ENCODE measurements at regions not wholly inside any gene's neighbourhood (a gene's known extent, or its start where the extent isn't known, plus 50 kb on each side); places are given as distances from the start of the nearest gene placed in this dataset.

DNA sequence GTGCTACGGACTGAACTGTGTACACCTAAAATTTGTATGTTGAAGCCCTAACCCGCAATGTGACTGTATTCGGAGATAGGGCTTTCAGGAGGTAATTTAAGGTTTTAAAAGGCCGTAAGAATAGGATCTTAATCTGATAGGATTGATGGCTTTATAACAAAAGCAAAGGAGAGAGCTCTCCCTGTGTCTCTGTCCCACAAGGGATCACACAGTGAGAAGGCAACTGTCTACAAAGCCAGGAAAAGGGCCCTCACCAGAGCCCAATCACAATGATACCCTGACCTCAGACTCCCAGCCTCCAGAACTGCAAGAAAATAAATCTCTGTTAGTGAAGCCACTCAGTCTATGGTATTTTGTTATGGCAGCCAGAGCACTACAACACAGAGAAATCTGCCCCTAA, 208.7 kb upstream of the ZC3H12C start:
- POLR2A ChIA-PET, result no interaction called here

DNA sequence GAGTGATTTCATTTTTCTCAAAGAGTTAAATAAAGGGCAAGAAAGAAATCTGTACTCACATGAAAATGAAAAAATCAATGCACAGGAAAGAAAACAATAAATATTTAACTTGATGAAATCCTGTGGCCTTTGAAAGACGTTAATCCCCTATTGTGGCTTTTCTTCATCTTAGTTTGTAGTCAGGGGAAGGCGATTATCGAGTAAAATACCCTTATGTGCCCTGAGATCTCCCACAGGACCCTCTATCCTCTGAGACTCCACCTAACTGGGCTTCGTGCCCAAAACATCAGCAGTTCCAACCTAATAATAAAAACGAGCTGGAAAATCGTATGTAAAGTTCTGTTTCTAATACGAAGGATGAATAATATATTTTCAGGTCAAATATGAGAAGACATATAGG, 208.2 kb upstream of the ZC3H12C start:
- TF ChIP-seq CTBP1 (IDR thresholded peaks at IDR 0.05; ENCODE audit: borderline replicate concordance) (no peak), SUZ12 (IDR thresholded peaks at IDR 0.05) (no peak), PKNOX1 (IDR thresholded peaks at IDR 0.05) (no peak), ARNT (IDR thresholded peaks at IDR 0.05) (no peak), BHLHE40 (IDR thresholded peaks at IDR 0.05; ENCODE audit: borderline replicate concordance) (no peak), HDGF (IDR thresholded peaks at IDR 0.05; ENCODE audit: borderline replicate concordance) (no peak), ELF4 (IDR thresholded peaks at IDR 0.05) (no peak), NFRKB (IDR thresholded peaks at IDR 0.05) (no peak), TARDBP (IDR thresholded peaks at IDR 0.05) (no peak), ZNF384 (IDR thresholded peaks at IDR 0.05) (no peak), L3MBTL2 (conservative IDR thresholded peaks at IDR 0.05) (no peak), FOXK2 (IDR thresholded peaks at IDR 0.05) (no peak), SP1 (IDR thresholded peaks at IDR 0.05) (no peak), FOXM1 (IDR thresholded peaks at IDR 0.05; ENCODE audit: borderline replicate concordance) (no peak), LEF1 (IDR thresholded peaks at IDR 0.05; ENCODE audit: borderline replicate concordance) (no peak), FOXA1 (IDR thresholded peaks at IDR 0.05) (no peak)
- POLR2A ChIA-PET, result no interaction called here
- no peak for DNase-seq (ENCODE audit: extremely low spot score)
- CTCF ChIA-PET, result no interaction called here

More for the DNA sequence above, 208.7 kb upstream of the ZC3H12C start:
- CTCF ChIA-PET, result no interaction called here
- no peak for DNase-seq (ENCODE audit: extremely low spot score)
- TF ChIP-seq CTBP1 (IDR thresholded peaks at IDR 0.05; ENCODE audit: borderline replicate concordance) (no peak), L3MBTL2 (conservative IDR thresholded peaks at IDR 0.05) (no peak), ELF4 (IDR thresholded peaks at IDR 0.05) (no peak), LEF1 (IDR thresholded peaks at IDR 0.05; ENCODE audit: borderline replicate concordance) (no peak)

DNA sequence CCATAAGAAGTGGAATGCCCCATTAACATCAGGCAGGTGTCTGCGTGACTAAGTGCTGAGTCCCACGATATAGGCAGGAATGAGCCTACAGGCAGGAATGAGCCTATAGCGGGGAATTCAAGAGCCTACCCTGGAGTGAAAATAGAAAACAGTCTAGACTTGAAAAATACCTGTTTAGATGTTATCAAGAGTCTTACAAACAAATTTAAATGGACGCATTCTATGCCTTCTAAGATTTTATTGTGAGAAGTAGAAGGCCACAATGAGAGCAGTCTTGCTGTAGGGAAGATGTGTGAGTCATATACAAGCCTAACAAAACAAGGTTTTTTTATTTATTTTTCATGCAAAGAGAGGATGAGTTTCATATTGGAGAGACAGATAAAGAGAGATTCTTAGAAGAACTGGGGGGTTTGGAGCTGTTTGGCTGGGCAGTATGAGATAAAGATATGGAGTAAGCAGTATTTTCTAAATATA, 200.8 kb upstream of the ZC3H12C start:
- TF ChIP-seq L3MBTL2 (conservative IDR thresholded peaks at IDR 0.05), result no peak
- CTCF ChIA-PET, result no interaction called here
- POLR2A ChIA-PET, result no interaction called here
- DNase-seq (ENCODE audit: extremely low spot score), result no peak

DNA sequence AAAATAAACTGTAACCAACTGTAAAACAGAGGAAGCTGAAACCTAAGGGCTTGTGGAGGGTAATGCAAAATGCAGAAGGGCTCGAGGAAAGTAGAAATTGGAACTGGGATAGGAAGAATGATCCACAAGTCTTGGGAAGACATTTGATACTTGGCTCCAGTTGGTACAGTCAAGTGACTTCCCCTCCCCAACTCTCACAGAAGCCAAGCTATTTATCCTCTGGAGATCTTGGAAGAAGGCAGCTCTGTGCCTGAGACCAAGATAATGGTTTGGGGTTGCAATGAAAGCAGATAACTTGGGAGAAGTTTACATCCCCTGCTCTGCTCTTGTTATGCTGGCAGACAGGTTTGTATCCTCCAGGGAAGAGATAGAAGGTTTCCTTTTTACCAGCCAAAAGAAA, 198.9 kb upstream of the ZC3H12C start:
- no peak for DNase-seq (ENCODE audit: extremely low spot score)
- CTCF ChIA-PET, result no interaction called here
- POLR2A ChIA-PET, result no interaction called here
- TF ChIP-seq FOXM1 (IDR thresholded peaks at IDR 0.05; ENCODE audit: borderline replicate concordance) (no peak), CTBP1 (IDR thresholded peaks at IDR 0.05; ENCODE audit: borderline replicate concordance) (no peak), LEF1 (IDR thresholded peaks at IDR 0.05; ENCODE audit: borderline replicate concordance) (no peak), HDGF (IDR thresholded peaks at IDR 0.05; ENCODE audit: borderline replicate concordance) (no peak), SUZ12 (IDR thresholded peaks at IDR 0.05) (no peak), BHLHE40 (IDR thresholded peaks at IDR 0.05; ENCODE audit: borderline replicate concordance) (no peak)

DNA sequence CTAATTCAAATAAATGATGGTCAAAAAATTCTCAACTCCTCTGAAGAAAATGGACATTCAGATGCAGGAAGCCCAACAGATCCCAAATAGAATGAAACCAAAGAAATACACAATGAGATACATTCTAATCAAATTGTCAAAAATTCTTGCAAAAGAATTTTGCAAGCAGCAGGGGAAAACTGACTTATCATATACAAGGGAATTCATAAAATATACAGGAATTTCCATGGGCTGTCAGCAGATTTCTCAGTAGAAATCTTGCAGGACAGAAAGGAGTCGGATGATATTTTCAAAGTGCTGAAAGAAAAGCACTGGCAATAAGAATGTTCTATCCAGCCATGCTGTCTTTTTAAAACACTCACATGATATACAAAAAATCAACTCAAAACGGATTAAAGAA, 194.6 kb upstream of the ZC3H12C start:
- CTCF ChIA-PET, result no interaction called here
- no peak for DNase-seq (ENCODE audit: extremely low spot score)
- POLR2A ChIA-PET, result no interaction called here
- no peak for TF ChIP-seq CTBP1 (IDR thresholded peaks at IDR 0.05; ENCODE audit: borderline replicate concordance)
- no peak for TF ChIP-seq FOXA1 (IDR thresholded peaks at IDR 0.05)
- no peak for TF ChIP-seq ZNF384 (IDR thresholded peaks at IDR 0.05)
- TF ChIP-seq PKNOX1 (IDR thresholded peaks at IDR 0.05), result no peak
- TF ChIP-seq SP1 (IDR thresholded peaks at IDR 0.05), result no peak
- TF ChIP-seq LEF1 (IDR thresholded peaks at IDR 0.05; ENCODE audit: borderline replicate concordance), result no peak
- no peak for TF ChIP-seq ELF4 (IDR thresholded peaks at IDR 0.05)
- TF ChIP-seq BHLHE40 (IDR thresholded peaks at IDR 0.05; ENCODE audit: borderline replicate concordance), result no peak
- no peak for TF ChIP-seq TARDBP (IDR thresholded peaks at IDR 0.05)
- TF ChIP-seq L3MBTL2 (conservative IDR thresholded peaks at IDR 0.05), result no peak
- no peak for TF ChIP-seq FOXK2 (IDR thresholded peaks at IDR 0.05)
- TF ChIP-seq NFRKB (IDR thresholded peaks at IDR 0.05), result no peak
- TF ChIP-seq SUZ12 (IDR thresholded peaks at IDR 0.05), result no peak
- TF ChIP-seq HDGF (IDR thresholded peaks at IDR 0.05; ENCODE audit: borderline replicate concordance), result no peak
- TF ChIP-seq ARNT (IDR thresholded peaks at IDR 0.05), result no peak
- TF ChIP-seq FOXM1 (IDR thresholded peaks at IDR 0.05; ENCODE audit: borderline replicate concordance), result no peak

DNA sequence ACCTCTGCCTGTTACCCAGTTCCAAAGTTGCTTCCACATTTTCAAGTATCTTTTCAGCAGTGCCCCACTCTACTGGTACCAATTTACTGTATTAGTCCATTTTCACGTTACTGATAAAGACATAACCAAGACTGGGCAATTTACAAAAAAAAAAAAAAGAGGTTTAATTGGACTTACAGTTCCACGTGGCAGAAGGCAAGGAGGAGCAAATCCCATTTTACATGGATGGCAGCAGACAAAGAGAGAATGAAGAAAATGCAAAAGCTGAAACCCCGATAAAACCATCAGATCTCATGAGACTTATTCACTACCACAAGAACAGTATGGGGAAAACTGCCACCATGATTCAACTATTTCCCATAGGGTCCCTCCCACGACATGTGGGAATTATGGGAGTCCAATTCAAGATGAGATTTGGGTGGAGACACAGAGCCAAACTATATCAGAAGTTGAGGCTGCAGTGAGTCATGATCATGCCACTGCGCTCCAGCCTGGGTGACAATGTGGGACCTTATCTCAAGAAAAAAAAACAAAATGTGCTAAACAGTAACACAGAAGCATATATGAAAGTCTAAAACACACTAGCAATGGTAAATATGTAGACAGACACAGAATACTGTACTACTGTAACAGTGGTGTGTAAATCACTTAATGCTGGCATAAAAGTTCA, 190.3 kb upstream of the ZC3H12C start:
- POLR2A ChIA-PET, result no interaction called here
- no peak for TF ChIP-seq FOXA1 (IDR thresholded peaks at IDR 0.05)
- no peak for TF ChIP-seq SP1 (IDR thresholded peaks at IDR 0.05)
- TF ChIP-seq FOXM1 (IDR thresholded peaks at IDR 0.05; ENCODE audit: borderline replicate concordance), result no peak
- TF ChIP-seq NFRKB (IDR thresholded peaks at IDR 0.05), result no peak
- no peak for TF ChIP-seq ARNT (IDR thresholded peaks at IDR 0.05)
- TF ChIP-seq FOXK2 (IDR thresholded peaks at IDR 0.05), result no peak
- no peak for TF ChIP-seq LEF1 (IDR thresholded peaks at IDR 0.05; ENCODE audit: borderline replicate concordance)
- no peak for TF ChIP-seq HDGF (IDR thresholded peaks at IDR 0.05; ENCODE audit: borderline replicate concordance)
- no peak for TF ChIP-seq L3MBTL2 (conservative IDR thresholded peaks at IDR 0.05)
- no peak for TF ChIP-seq PKNOX1 (IDR thresholded peaks at IDR 0.05)
- DNase-seq (ENCODE audit: extremely low spot score), result no peak
- CTCF ChIA-PET, result no interaction called here
